ENCODE measurements at regions not wholly inside any gene's neighbourhood (a gene's known extent, or its start where the extent isn't known, plus 50 kb on each side); places are given as distances from the start of the nearest gene placed in this dataset.

- DNase-seq, result no peak
- peaks cover 0 to 3% (median 0%) of the 10 kb centered on the region in 12 donors for H3K9me3 ChIP-seq
These were observed 211.1 kb downstream of the NPHP4 start for GRCh38 chr1:5781079-5781478.

GRCh38 chr1:5780324-5780716 lies 211.9 kb downstream of the NPHP4 start:
- no peaks in the 10 kb centered on the region for H3K36me3 ChIP-seq
- H3K4me3 ChIP-seq, result no peak overlapping the region
- H3K27me3 ChIP-seq, result peaks cover 0 to 3% (median 0%) of the 10 kb centered on the region in 9 donors
- no peaks in the 10 kb centered on the region for H3K4me1 ChIP-seq
- intact Hi-C loops (cut with DNase I), result no loop called here
- 71 to 78% (median 73%) methylated on average over 4 of the region's 4 CpGs for WGBS, 4 donors
- DNase-seq (no peak), ATAC-seq (no peak)
- TF ChIP-seq POLR2A (IDR thresholded peaks at IDR 0.05) (no peak), CTCF (IDR thresholded peaks at IDR 0.05) (no peak)
- H3K27ac ChIP-seq, result no peak overlapping the region
- H3K9me3 ChIP-seq, result peaks cover 0 to 3% (median 0%) of the 10 kb centered on the region in 12 donors

More at GRCh38 chr1:5781079-5781478, 211.1 kb downstream of the NPHP4 start:
- Histone ChIP-seq H3K4me1 (no peaks in the 10 kb centered on the region), H3K36me3 (no peaks in the 10 kb centered on the region), H3K4me3 (no peak overlapping the region), H3K27me3 (peaks cover 0 to 3% (median 0%) of the 10 kb centered on the region in 9 donors), H3K27ac (no peak overlapping the region)
- intact Hi-C loops (cut with DNase I), result no loop called here
- TF ChIP-seq POLR2A (IDR thresholded peaks at IDR 0.05) (no peak), CTCF (IDR thresholded peaks at IDR 0.05) (no peak)
- ATAC-seq, result no peak
- 56 to 70% (median 64%) methylated on average over 6 of the region's 6 CpGs for WGBS, 4 donors

GRCh38 chr1:5779608-5780323 lies 212.5 kb downstream of the NPHP4 start:
- peaks cover 0 to 3% (median 0%) of the 10 kb centered on the region in 9 donors for H3K27me3 ChIP-seq
- 81 to 93% (median 87%) methylated on average over 24 of the region's 24 CpGs for WGBS, 4 donors

More at GRCh38 chr1:5779608-5780323, 212.5 kb downstream of the NPHP4 start:
- Histone ChIP-seq H3K4me1 (no peaks in the 10 kb centered on the region), H3K9me3 (peaks cover 0 to 3% (median 0%) of the 10 kb centered on the region in 12 donors), H3K36me3 (no peaks in the 10 kb centered on the region), H3K27ac (no peak overlapping the region), H3K4me3 (no peak overlapping the region)
- TF ChIP-seq POLR2A (IDR thresholded peaks at IDR 0.05) (no peak), CTCF (IDR thresholded peaks at IDR 0.05) (no peak)
- no peak for DNase-seq
- ATAC-seq, result no peak
- intact Hi-C loops (cut with DNase I), result no loop called here

All from heart left ventricle (tissue), 16 donors.